H1 (cell line): ENCODE measurements at regions not wholly inside any gene's neighbourhood (a gene's known extent, or its start where the extent isn't known, plus 50 kb on each side); places are given as distances from the start of the nearest gene placed in this dataset.

Experiments used
- CTCF ChIA-PET: fragments of 300-600 bp; sonication (Branson Sonifier 250); formaldehyde crosslinking; loops from one replicate; lab custom pipeline; 2021; ENCODE audit not compliant: partially characterized antibody; lab: Charles Lee
- POLR2A ChIA-PET: fragments of 300-600 bp; sonication (Branson Sonifier 250); formaldehyde crosslinking; loops from one replicate; lab custom pipeline; 2021; ENCODE audit warnings: inconsistent platforms; ENCODE audit not compliant: partially characterized antibody; lab: Charles Lee
- DNase-seq, 2 experiments: peaks; one replicate each; pipeline versions ENCODE4 v3.0.0 to v3.0.0-alpha.2; 2010 to 2022; ENCODE audit warnings: low spot score in 2 of 2, low read depth in 1 of 2, mixed read lengths in 1 of 2
- FAIRE-seq: peaks from 2 replicates; lab custom pipeline; 2011; peaks lifted over from hg19 to GRCh38; lab: Jason Lieb, UNC
- H2AFZ ChIP-seq: 2 replicates; pipeline ENCODE4 v1.8.1; 2012; ENCODE audit warnings: low read length, inconsistent platforms
- H2AK5ac ChIP-seq: 2 replicates; pipeline ENCODE4 v1.6.1; 2013; ENCODE audit warnings: low read depth, low read length
- H2BK120ac ChIP-seq: replicated peaks from 2 replicates; pipeline ENCODE3; 2013; ENCODE audit warnings: low read depth, low read length, inconsistent platforms
- H2BK12ac ChIP-seq: 2 replicates; pipeline ENCODE4 v1.6.1; 2013; ENCODE audit warnings: low read depth, low read length
- H2BK15ac ChIP-seq: 2 replicates; pipeline ENCODE4 v1.6.1; 2013; ENCODE audit warnings: low read length
- H2BK20ac ChIP-seq: 2 replicates; pipeline ENCODE4 v1.6.1; 2013; ENCODE audit warnings: low read length
- H2BK5ac ChIP-seq: 2 replicates; pipeline ENCODE4 v1.6.1; 2013; ENCODE audit warnings: low read depth, low read length
- H3K14ac ChIP-seq: 2 replicates; pipeline ENCODE4 v1.6.1; 2013; ENCODE audit warnings: inconsistent platforms; ENCODE audit not compliant: insufficient read length
- H3K18ac ChIP-seq: 2 replicates; pipeline ENCODE4 v1.6.1; 2013; ENCODE audit warnings: low read length; ENCODE audit errors: extremely low read depth
- H3K23ac ChIP-seq: 2 replicates; pipeline ENCODE4 v1.6.1; 2013; ENCODE audit warnings: inconsistent platforms; ENCODE audit not compliant: insufficient read length
- H3K23me2 ChIP-seq: 2 replicates; pipeline ENCODE4 v1.6.1; 2013; ENCODE audit warnings: low read depth, low read length
- H3K27ac ChIP-seq: 2 replicates; pipeline ENCODE4 v1.6.1; 2011; ENCODE audit warnings: low read depth, low read length, inconsistent platforms
- H3K27me3 ChIP-seq, 4 experiments: replicated peaks in 1 of 4; 1 replicate in 1 of 4; 2 replicates in 3 of 4; pipeline versions ENCODE4 v1.6.1 to v1.8.1; 2011 to 2013; ENCODE audit warnings: low read length in 3 of 4, mild to moderate bottlenecking in 3 of 4, inconsistent platforms in 2 of 4, mixed read lengths in 2 of 4, moderate library complexity in 1 of 4; ENCODE audit not compliant: control insufficient read depth in 3 of 4, insufficient read depth in 3 of 4; ENCODE audit errors: extremely low read depth in 1 of 4
- H3K36me3 ChIP-seq, 4 experiments: 2 replicates each; pipeline versions ENCODE4 v1.6.1 to v1.8.1; 2011 to 2013; ENCODE audit warnings: mild to moderate bottlenecking in 4 of 4, low read length in 3 of 4, moderate library complexity in 2 of 4, control low read depth in 1 of 4, inconsistent platforms in 1 of 4; ENCODE audit not compliant: insufficient read depth in 4 of 4, control insufficient read depth in 2 of 4
- H3K4ac ChIP-seq: replicated peaks from 2 replicates; pipeline ENCODE3; 2013; ENCODE audit warnings: low read length, low read depth, mixed read lengths, inconsistent platforms; ENCODE audit not compliant: insufficient read length
- H3K4me1 ChIP-seq, 4 experiments: replicated peaks in 1 of 4; 1 replicate in 1 of 4; 2 replicates in 3 of 4; pipeline versions ENCODE4 v1.6.1 to v1.8.1; 2011 to 2013; ENCODE audit warnings: low read length in 3 of 4, inconsistent platforms in 2 of 4, mixed read lengths in 1 of 4; ENCODE audit not compliant: insufficient read depth in 4 of 4, control insufficient read depth in 3 of 4
- H3K4me2 ChIP-seq, 2 experiments: 2 replicates each; pipeline versions ENCODE4 v1.6.1 to v1.8.1; 2011 to 2013; ENCODE audit warnings: low read depth in 2 of 2, low read length in 2 of 2, control low read depth in 1 of 2, inconsistent platforms in 1 of 2, mild to moderate bottlenecking in 1 of 2; ENCODE audit not compliant: insufficient read depth in 1 of 2
- H3K4me3 ChIP-seq, 4 experiments: fragments of 200-600, 300-600 bp in 1 of 4; sonication (generic), shearing (Covaris generic), sonication (Bioruptor Twin) in 1 of 4; 2 replicates each; pipeline versions ENCODE4 v1.5.1 to v1.8.1; 2011 to 2016; ENCODE audit warnings: low read length in 4 of 4, low read depth in 3 of 4, control low read depth in 2 of 4, inconsistent platforms in 2 of 4, mild to moderate bottlenecking in 2 of 4, mixed read lengths in 1 of 4, moderate library complexity in 1 of 4; ENCODE audit not compliant: insufficient read depth in 2 of 4; ENCODE audit errors: extremely low read depth in 1 of 4
- H3K56ac ChIP-seq: replicated peaks from 2 replicates; pipeline ENCODE3; 2013; ENCODE audit warnings: low read depth, mild to moderate bottlenecking, mixed read lengths, low read length, inconsistent platforms; ENCODE audit not compliant: insufficient read length
- H3K79me1 ChIP-seq: 2 replicates; pipeline ENCODE4 v1.6.1; 2013; ENCODE audit warnings: low read depth, low read length, control low read depth
- H3K79me2 ChIP-seq, 2 experiments: 2 replicates each; pipeline versions ENCODE4 v1.6.1 to v1.8.1; 2012 to 2013; ENCODE audit warnings: low read length in 2 of 2, mild to moderate bottlenecking in 2 of 2, inconsistent platforms in 1 of 2; ENCODE audit not compliant: insufficient read depth in 2 of 2, control insufficient read depth in 1 of 2
- H3K9ac ChIP-seq, 4 experiments: replicated peaks in 1 of 4; 1 replicate in 1 of 4; 2 replicates in 3 of 4; pipeline versions ENCODE4 v1.6.1 to v1.8.1; 2011 to 2013; ENCODE audit warnings: low read depth in 3 of 4, low read length in 3 of 4, control low read depth in 2 of 4, mild to moderate bottlenecking in 2 of 4, moderate library complexity in 2 of 4, inconsistent platforms in 1 of 4; ENCODE audit errors: extremely low read depth in 1 of 4
- H3K9me3 ChIP-seq, 2 experiments: 2 replicates each; pipeline versions ENCODE4 v1.6.1 to v1.8.1; 2012 to 2013; ENCODE audit warnings: mild to moderate bottlenecking in 2 of 2, moderate library complexity in 2 of 2, control low read depth in 1 of 2, inconsistent platforms in 1 of 2, low read depth in 1 of 2, low read length in 1 of 2, mixed read lengths in 1 of 2; ENCODE audit not compliant: insufficient read depth in 2 of 2
- H4K20me1 ChIP-seq, 2 experiments: replicated peaks in 1 of 2; 2 replicates each; pipeline versions ENCODE3 to v1.8.1; 2011 to 2013; ENCODE audit warnings: inconsistent platforms in 2 of 2, low read length in 2 of 2, mild to moderate bottlenecking in 1 of 2; ENCODE audit not compliant: insufficient read depth in 2 of 2, control insufficient read depth in 1 of 2
- H4K5ac ChIP-seq: 2 replicates; pipeline ENCODE4 v1.6.1; 2013; ENCODE audit warnings: low read length, low read depth, mixed read lengths, inconsistent platforms; ENCODE audit not compliant: insufficient read length
- H4K8ac ChIP-seq: 2 replicates; pipeline ENCODE4 v1.8.0; 2013; ENCODE audit warnings: mild to moderate bottlenecking, moderate library complexity, low read length, inconsistent platforms; ENCODE audit not compliant: insufficient read depth; ENCODE audit errors: extremely low read depth
- H4K91ac ChIP-seq: replicated peaks from 2 replicates; pipeline ENCODE3; 2013; ENCODE audit warnings: low read length, mixed read lengths, inconsistent platforms; ENCODE audit not compliant: insufficient read length
- ATF3 ChIP-seq: IDR thresholded peaks from 2 replicates; pipeline ENCODE4 v1.6.1; 2011; ENCODE audit warnings: low read depth, mild to moderate bottlenecking, low read length; ENCODE audit not compliant: insufficient read depth
- BRCA1 ChIP-seq: IDR thresholded peaks from 2 replicates; pipeline ENCODE4 v1.6.1; 2012; ENCODE audit warnings: low read depth, low read length, improper control_type of control experiment
- EGR1 ChIP-seq: IDR thresholded peaks from 2 replicates; pipeline ENCODE4 v1.6.1; 2011; ENCODE audit warnings: low read depth, low read length, borderline replicate concordance
- FOSL1 ChIP-seq: IDR thresholded peaks from 2 replicates; pipeline ENCODE4 v1.6.1; 2011; ENCODE audit warnings: mild to moderate bottlenecking, low read depth, low read length, moderate library complexity; ENCODE audit not compliant: insufficient read depth
- JUND ChIP-seq: IDR thresholded peaks from 2 replicates; pipeline ENCODE4 v1.6.1; 2011; ENCODE audit warnings: mild to moderate bottlenecking, improper control_type of control experiment, low read length
- MAX ChIP-seq: IDR thresholded peaks from 2 replicates; pipeline ENCODE4 v1.6.1; 2012; ENCODE audit warnings: inconsistent platforms
- RAD21 ChIP-seq, 2 experiments: IDR thresholded peaks in 1 of 2; conservative IDR thresholded peaks in 1 of 2; 2 replicates each; pipeline ENCODE4 v1.6.1; 2011; ENCODE audit warnings: low read depth in 2 of 2, low read length in 2 of 2, improper control_type of control experiment in 1 of 2, inconsistent platforms in 1 of 2, mild to moderate bottlenecking in 1 of 2, moderate library complexity in 1 of 2
- SAP30 ChIP-seq: fragments of 300-600 bp; sonication (generic); IDR thresholded peaks from 2 replicates; pipeline ENCODE4 v1.7.1; 2012; ENCODE audit warnings: low read length, moderate library complexity, mild to moderate bottlenecking, inconsistent platforms; ENCODE audit not compliant: insufficient read depth, insufficient replicate concordance
- SP4 ChIP-seq: IDR thresholded peaks from 2 replicates; pipeline ENCODE4 v1.6.1; 2012; ENCODE audit warnings: low read length, inconsistent platforms
- SUZ12 ChIP-seq: fragments of 200-600 bp; sonication (generic); IDR thresholded peaks from 2 replicates; pipeline ENCODE4 v1.6.1; 2012; ENCODE audit warnings: mild to moderate bottlenecking, inconsistent platforms, low read length, moderate library complexity, mixed read lengths
- TCF12 ChIP-seq: IDR thresholded peaks from 2 replicates; pipeline ENCODE4 v1.6.1; 2011; ENCODE audit warnings: low read depth, mild to moderate bottlenecking, low read length
- YY1 ChIP-seq: IDR thresholded peaks from 2 replicates; pipeline ENCODE4 v1.6.1; 2011; ENCODE audit warnings: low read depth, mild to moderate bottlenecking, low read length
- WGBS, 2 experiments: shearing (Covaris generic) in 1 of 2; methylation state at CpG; one replicate each; pipeline versions ENCODE4 v1.1.6 to v1.1.7; 2013 to 2015; ENCODE audit warnings: low lambda C conversion rate in 2 of 2, mixed read lengths in 2 of 2, inconsistent platforms in 1 of 2, low coverage in 1 of 2, missing lambda C conversion rate in 1 of 2; ENCODE audit not compliant: insufficient replicate concordance in 2 of 2, insufficient coverage in 1 of 2, insufficient read length in 1 of 2; ENCODE audit errors: extremely low coverage in 1 of 2, missing lambda C conversion rate in 1 of 2; 5-methylcytosine and 5-hydroxymethylcytosine counted together

DNA sequence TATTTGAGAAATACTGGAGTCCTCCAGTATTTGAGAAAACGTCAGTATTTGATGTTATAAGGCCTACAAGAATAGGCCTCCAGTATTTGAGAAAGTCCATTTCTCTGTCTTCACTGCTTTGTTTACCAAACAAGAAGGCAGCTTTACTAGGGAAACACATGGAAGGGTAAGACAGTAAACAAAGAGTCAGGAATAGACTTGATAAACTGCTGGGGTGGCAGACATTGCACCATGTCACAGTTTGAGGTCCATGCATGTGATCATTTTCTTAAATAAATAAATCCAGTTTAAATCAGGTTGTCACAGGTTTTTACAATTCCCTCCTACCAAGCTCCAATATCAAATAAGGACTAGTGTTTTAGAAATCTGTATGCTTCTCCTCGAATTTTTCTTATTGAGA lies 1431.0 kb upstream of the SPRY2 start:
- Histone ChIP-seq H3K23ac (no peak overlapping the region), H4K8ac (no peak overlapping the region), H2BK5ac (no peak overlapping the region), H3K27me3 (no peaks in the 10 kb centered on the region), H4K91ac (no peak overlapping the region), H3K27ac (no peak overlapping the region), H2BK20ac (no peak overlapping the region), H3K4me3 (no peak overlapping the region), H4K5ac (no peak overlapping the region), H3K9ac (no peak overlapping the region), H2AFZ (no peak overlapping the region), H2BK120ac (no peak overlapping the region), H3K23me2 (no peaks in the 10 kb centered on the region; the same call in 1 of the 2 replicates), H2BK12ac (no peak overlapping the region), H3K4ac (no peak overlapping the region), H3K4me1 (peaks cover 0 to 4% (median 2%) of the 10 kb centered on the region in 4 experiments; a peak in 2 of 7 replicates), H3K79me1 (no peaks in the 10 kb centered on the region), H3K18ac (0 out of 2 replicates have a peak overlapping the region, but pooled peaks have one; percentile 4), H3K4me2 (no peak overlapping the region), H3K9me3 (no peaks in the 10 kb centered on the region), H3K56ac (no peak overlapping the region), H3K79me2 (no peaks in the 10 kb centered on the region), H3K14ac (no peak overlapping the region), H4K20me1 (no peaks in the 10 kb centered on the region), H3K36me3 (no peaks in the 10 kb centered on the region), H2AK5ac (no peak overlapping the region), H2BK15ac (no peak overlapping the region)
- no peak for TF ChIP-seq BRCA1
- TF ChIP-seq JUND, result no peak
- no peak for TF ChIP-seq ATF3
- no peak for TF ChIP-seq SP4
- no peak for TF ChIP-seq EGR1
- TF ChIP-seq SAP30, result no peak
- no peak for TF ChIP-seq MAX
- TF ChIP-seq RAD21 (IDR thresholded peaks at IDR 0.05 in 1 of 2, conservative IDR thresholded peaks at IDR 0.05 in 1 of 2; ENCODE audit: low read depth in 2 of 2, low read length in 2 of 2), result no peak
- TF ChIP-seq TCF12, result no peak
- no peak for TF ChIP-seq YY1
- no peak for TF ChIP-seq SUZ12
- TF ChIP-seq FOSL1, result no peak
- ChIA-PET POLR2A (no interaction called here), CTCF (interaction anchor here (1.3 kb wide), 1 partner anchor 158 kb away, joined by 3 read pairs; no protein-coding TSS in a partner anchor)
- WGBS, 2 experiments, result 81% methylated on average over 2 of the region's 2 CpGs; no CpG with 5 or more reads in 1 of the 2 experiments
- DNase-seq (no peak), FAIRE-seq (no peak)
